K562 (cell line): ENCODE measurements at regions not wholly inside any gene's neighbourhood (a gene's known extent, or its start where the extent isn't known, plus 50 kb on each side); places are given as distances from the start of the nearest gene placed in this dataset.

ENCODE experiments used
- ATAC-seq: fragments of 200-7000 bp; cut with Tn5 transposase; 3 replicates; pipeline ENCODE4 v1.9.1; 2020; ENCODE audit warnings: moderate library complexity
- BruUV-seq: library from RNA; stranded (reverse); fragments of 400-500 nt; replicated peaks from 2 replicates; lab custom pipeline; 2021; lab: Mats Ljungman, UMichigan
- CTCF ChIA-PET: fragments of 300-600 bp; formaldehyde crosslinking; extraction: SDS; loops from one replicate; lab custom pipeline; 2021; ENCODE audit warnings: low intra/inter-chr PET ratio; lab: Yijun Ruan, JAX
- POLR2A ChIA-PET: fragments of 300-600, 350-650 bp; sonication (Branson Sonifier 250); formaldehyde crosslinking; extraction: SDS; loops from one replicate; lab custom pipeline; 2021; ENCODE audit warnings: antibody characterized with exemption, inconsistent platforms; lab: Yijun Ruan, JAX
- DNase-seq, 4 experiments: peaks; one replicate each; pipeline versions ENCODE4 v3.0.0 to v3.0.0-alpha.2; 2011 to 2018; ENCODE audit warnings: low spot score in 3 of 4, mixed read lengths in 3 of 4; ENCODE audit errors: extremely low read depth in 1 of 4
- FAIRE-seq: peaks from 2 replicates; lab custom pipeline; 2011; peaks lifted over from hg19 to GRCh38; lab: Jason Lieb, UNC
- H2AFZ ChIP-seq: 2 replicates; pipeline ENCODE4 v1.6.0; 2011; ENCODE audit warnings: low read depth, low read length, control low read depth, inconsistent platforms
- H3K27ac ChIP-seq: fragments of 200-600 bp; 3 replicates; pipeline ENCODE4 v1.8.0; 2011; ENCODE audit warnings: low read depth, mild to moderate bottlenecking, control low read depth, inconsistent platforms, low read length, moderate library complexity, mixed read lengths; ENCODE audit errors: extremely low read depth
- H3K27me3 ChIP-seq, 2 experiments: fragments of 300-600 bp in 1 of 2; 2 replicates in 1 of 2; 3 replicates in 1 of 2; pipeline versions ENCODE4 v1.6.0 to v1.8.0; 2011; ENCODE audit warnings: inconsistent platforms in 2 of 2, low read length in 2 of 2, mild to moderate bottlenecking in 1 of 2, mixed read lengths in 1 of 2, moderate library complexity in 1 of 2; ENCODE audit not compliant: control insufficient read depth in 2 of 2, insufficient read depth in 2 of 2
- H3K36me3 ChIP-seq: fragments of 300-600 bp; 3 replicates; pipeline ENCODE4 v1.8.0; 2011; ENCODE audit warnings: mild to moderate bottlenecking, low read length, inconsistent platforms; ENCODE audit not compliant: control insufficient read depth, insufficient read depth
- H3K4me1 ChIP-seq, 2 experiments: fragments of 200-600 bp in 1 of 2; replicated peaks in 1 of 2; 2 replicates in 1 of 2; 3 replicates in 1 of 2; pipeline versions ENCODE4 v1.5.1 to v1.8.0; 2011; ENCODE audit warnings: inconsistent platforms in 2 of 2, low read length in 2 of 2, mild to moderate bottlenecking in 1 of 2, mixed read lengths in 1 of 2, moderate library complexity in 1 of 2; ENCODE audit not compliant: control insufficient read depth in 2 of 2, insufficient read depth in 2 of 2
- H3K4me2 ChIP-seq: 2 replicates; pipeline ENCODE4 v1.6.1; 2011; ENCODE audit warnings: low read length, control low read depth, inconsistent platforms, mixed read lengths; ENCODE audit not compliant: insufficient read depth
- H3K4me3 ChIP-seq: fragments of 200-600 bp; sonication (generic), shearing (Covaris generic); 2 replicates; pipeline ENCODE4 v1.5.1; 2016; ENCODE audit warnings: control low read depth, inconsistent platforms
- H3K79me2 ChIP-seq: fragments of 200-600 bp; 3 replicates; pipeline ENCODE4 v1.8.0; 2011; ENCODE audit warnings: low read length, inconsistent platforms; ENCODE audit not compliant: control insufficient read depth, insufficient read depth
- H3K9ac ChIP-seq, 2 experiments: 2 replicates each; pipeline versions ENCODE4 v1.6.0 to v1.6.1; 2011; ENCODE audit warnings: low read depth in 2 of 2, low read length in 2 of 2, control low read depth in 1 of 2, inconsistent platforms in 1 of 2, mild to moderate bottlenecking in 1 of 2, mixed read lengths in 1 of 2; ENCODE audit not compliant: insufficient read depth in 1 of 2
- H3K9me1 ChIP-seq: one replicate; pipeline ENCODE4 v1.6.0; 2011; ENCODE audit warnings: inconsistent platforms, mild to moderate bottlenecking, low read length, moderate library complexity; ENCODE audit not compliant: control insufficient read depth, insufficient read depth
- H3K9me3 ChIP-seq: replicated peaks from 2 replicates; pipeline ENCODE4 v1.5.1; 2011; ENCODE audit warnings: low read depth, low read length, inconsistent platforms; ENCODE audit not compliant: control insufficient read depth, insufficient read depth
- H4K20me1 ChIP-seq: replicated peaks from 2 replicates; pipeline ENCODE4 v1.6.1; 2011; ENCODE audit warnings: low read length, inconsistent platforms, mixed read lengths; ENCODE audit not compliant: control insufficient read depth, insufficient read depth
- BRF1 ChIP-seq: IDR thresholded peaks from 3 replicates; pipeline ENCODE4 v1.6.1; 2011; ENCODE audit warnings: borderline replicate concordance, mild to moderate bottlenecking; ENCODE audit not compliant: insufficient read length; ENCODE audit errors: extremely low read depth
- CBX5 ChIP-seq: IDR thresholded peaks from 2 replicates; pipeline ENCODE4 v1.6.1; 2014; ENCODE audit warnings: low read depth, borderline replicate concordance
- CTBP1 ChIP-seq: fragments of 450-650 bp; IDR thresholded peaks from 2 replicates; pipeline ENCODE4 v1.6.1; 2016; ENCODE audit warnings: borderline replicate concordance
- HMG20B ChIP-seq: fragments of 250-450 bp; sonication (Bioruptor Pico); IDR thresholded peaks from 2 replicates; pipeline ENCODE4 v1.5.0; 2021; ENCODE audit warnings: mild to moderate bottlenecking
- MIER1 ChIP-seq: fragments of 450-650 bp; IDR thresholded peaks from 2 replicates; pipeline ENCODE4 v1.6.1; 2016; ENCODE audit warnings: antibody characterized with exemption, mild to moderate bottlenecking, low read depth
- MYC ChIP-seq, 2 experiments: fragments of 250-450 bp in 1 of 2; sonication (Bioruptor Pico) in 1 of 2; IDR thresholded peaks; 2 replicates each; pipeline versions ENCODE4 v1.5.1 to v1.6.1; 2012 to 2021; ENCODE audit warnings: low read depth in 2 of 2, borderline replicate concordance in 1 of 2, improper control_type of control experiment in 1 of 2, low read length in 1 of 2, mild to moderate bottlenecking in 1 of 2, moderate library complexity in 1 of 2
- NFATC3 ChIP-seq: fragments of 450-650 bp; IDR thresholded peaks from 2 replicates; pipeline ENCODE4 v1.6.1; 2017; ENCODE audit warnings: mild to moderate bottlenecking
- PHF21A ChIP-seq: fragments of 450-650 bp; IDR thresholded peaks from 2 replicates; pipeline ENCODE4 v1.6.1; 2017; ENCODE audit warnings: low read depth, borderline replicate concordance
- SFPQ ChIP-seq: fragments of 200-400 bp; formaldehyde crosslinking; IDR thresholded peaks from 2 replicates; pipeline ENCODE4 v1.6.1; 2017; ENCODE audit warnings: mild to moderate bottlenecking, low read depth, low read length, moderate library complexity
- SNAPC5 ChIP-seq: fragments of 250-450 bp; sonication (Bioruptor Pico); IDR thresholded peaks from 2 replicates; pipeline ENCODE4 v1.8.0; 2021; ENCODE audit warnings: moderate library complexity, mild to moderate bottlenecking, inconsistent platforms
- ZFPM2 ChIP-seq: fragments of 250-450 bp; sonication (Bioruptor Pico); IDR thresholded peaks from 2 replicates; pipeline ENCODE4 v1.5.1; 2022; ENCODE audit warnings: mild to moderate bottlenecking
- ZNF212 ChIP-seq: fragments of 450-650 bp; formaldehyde crosslinking; IDR thresholded peaks from 2 replicates; pipeline ENCODE4 v1.4.0; 2020; ENCODE audit warnings: mild to moderate bottlenecking
- ZNF263 ChIP-seq: sonication (generic); formaldehyde crosslinking; IDR thresholded peaks from 2 replicates; pipeline ENCODE4 v1.8.0; 2022; ENCODE audit warnings: mild to moderate bottlenecking, missing genetic modification reagents, borderline replicate concordance
- ZNF696 ChIP-seq: fragments of 250-450 bp; sonication (Bioruptor Pico); conservative IDR thresholded peaks from 2 replicates; pipeline ENCODE4 v1.4.0; 2020; ENCODE audit warnings: mild to moderate bottlenecking, moderate library complexity
- WGBS: fragments of 100-300 bp; shearing (Covaris generic); methylation state at CpG from one replicate; pipeline ENCODE4 v1.1.6; 2016; ENCODE audit warnings: low coverage, mixed read lengths; ENCODE audit not compliant: insufficient coverage; ENCODE audit errors: missing lambda C conversion rate; 5-methylcytosine and 5-hydroxymethylcytosine counted together
- in situ Hi-C: fragments of 300-500 bp; cut with MboI; formaldehyde crosslinking; loops from 4 replicates; pipeline ENCODE4 v1.15.0; 2018; ENCODE audit warnings: inconsistent platforms, mixed read lengths
- intact Hi-C: fragments of 100-400 bp; cut with micrococcal nuclease; formaldehyde crosslinking; loops from 2 replicates; pipeline ENCODE4 v1.14.2; 2022
- TF ChIP-seq, protein P1 (sequence below), 2 experiments: IDR thresholded peaks; 2 replicates each; pipeline ENCODE4 v1.6.1; 2012; ENCODE audit warnings: improper control_type of control experiment in 2 of 2, low read depth in 2 of 2, low read length in 2 of 2, borderline replicate concordance in 1 of 2

- TF ChIP-seq CBX5, result 0 out of 2 replicates have a peak, but pooled peaks have one; percentile 15
Observed at GRCh38 chr7:68917041-68917651, 681.1 kb upstream of the AUTS2 start (continued).

GRCh38 chr7:68918621-68919020, 679.7 kb upstream of the AUTS2 start:
- H3K79me2 ChIP-seq, result no peaks in the 10 kb centered on the region
- no peaks in the 10 kb centered on the region for H3K4me1 ChIP-seq
- no peak overlapping the region for H3K27ac ChIP-seq
- ATAC-seq (no peak), FAIRE-seq (no peak), DNase-seq (no peak)
- in situ Hi-C loops, result no loop called here
- H3K9me3 ChIP-seq, result no peaks in the 10 kb centered on the region; the same call in 1 of the 2 replicates
- no peak overlapping the region for H2AFZ ChIP-seq
- no peak overlapping the region for H3K4me3 ChIP-seq
- H3K27me3 ChIP-seq, result no peaks in the 10 kb centered on the region
- 0% methylated on average over 2 of the region's 2 CpGs for WGBS
- ChIA-PET POLR2A (no interaction called here), CTCF (no interaction called here)
- no peak overlapping the region for H3K9ac ChIP-seq
- H3K4me2 ChIP-seq, result no peak overlapping the region
- no peaks in the 10 kb centered on the region for H4K20me1 ChIP-seq
- intact Hi-C loops, result no loop called here
- H3K9me1 ChIP-seq, result no peaks in the 10 kb centered on the region
- no peaks in the 10 kb centered on the region for H3K36me3 ChIP-seq
- BruUV-seq, result no TSS peak
- TF ChIP-seq ZNF696 (no peak), MIER1 (no peak), NFATC3 (no peak), PHF21A (no peak), MYC (IDR thresholded peaks at IDR 0.05; ENCODE audit: low read depth, low read length) (no peak), MYC (CRISPR knock-in tag; IDR thresholded peaks at IDR 0.05; ENCODE audit: borderline replicate concordance, low read depth) (no peak), ZNF212 (CRISPR knock-in tag) (no peak), CTBP1 (no peak), ZNF263 (CRISPR knock-in tag) (no peak), HMG20B (CRISPR knock-in tag) (no peak), SNAPC5 (CRISPR knock-in tag) (no peak), SFPQ (no peak), ZFPM2 (CRISPR knock-in tag) (no peak), BRF1 (no peak)
- TF ChIP-seq, protein P1, sequence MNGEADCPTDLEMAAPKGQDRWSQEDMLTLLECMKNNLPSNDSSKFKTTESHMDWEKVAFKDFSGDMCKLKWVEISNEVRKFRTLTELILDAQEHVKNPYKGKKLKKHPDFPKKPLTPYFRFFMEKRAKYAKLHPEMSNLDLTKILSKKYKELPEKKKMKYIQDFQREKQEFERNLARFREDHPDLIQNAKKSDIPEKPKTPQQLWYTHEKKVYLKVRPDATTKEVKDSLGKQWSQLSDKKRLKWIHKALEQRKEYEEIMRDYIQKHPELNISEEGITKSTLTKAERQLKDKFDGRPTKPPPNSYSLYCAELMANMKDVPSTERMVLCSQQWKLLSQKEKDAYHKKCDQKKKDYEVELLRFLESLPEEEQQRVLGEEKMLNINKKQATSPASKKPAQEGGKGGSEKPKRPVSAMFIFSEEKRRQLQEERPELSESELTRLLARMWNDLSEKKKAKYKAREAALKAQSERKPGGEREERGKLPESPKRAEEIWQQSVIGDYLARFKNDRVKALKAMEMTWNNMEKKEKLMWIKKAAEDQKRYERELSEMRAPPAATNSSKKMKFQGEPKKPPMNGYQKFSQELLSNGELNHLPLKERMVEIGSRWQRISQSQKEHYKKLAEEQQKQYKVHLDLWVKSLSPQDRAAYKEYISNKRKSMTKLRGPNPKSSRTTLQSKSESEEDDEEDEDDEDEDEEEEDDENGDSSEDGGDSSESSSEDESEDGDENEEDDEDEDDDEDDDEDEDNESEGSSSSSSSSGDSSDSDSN (IDR thresholded peaks at IDR 0.05; ENCODE audit: borderline replicate concordance in 1 of 2, low read depth in 2 of 2, low read length in 2 of 2), result no peak
